ENCODE measurements at regions not wholly inside any gene's neighbourhood (a gene's known extent, or its start where the extent isn't known, plus 50 kb on each side); places are given as distances from the start of the nearest gene placed in this dataset.

GRCh38 chr2:128455721-128456050, 137.0 kb upstream of the HS6ST1 start:
- Mint-ChIP-seq H3K9me3 (peaks cover 20% of the 10 kb centered on the region), H3K27ac (no peak overlapping the region), H3K36me3 (peaks cover 2% of the 10 kb centered on the region), H3K27me3 (ENCODE audit: insufficient read depth, low read depth) (peaks cover 17% of the 10 kb centered on the region), H3K4me3 (no peak overlapping the region), H3K4me1 (peaks cover 22% of the 10 kb centered on the region)
- Histone ChIP-seq H3K4me1 (peaks cover under 1% of the 10 kb centered on the region), H3K4me3 (no peak overlapping the region), H3K9ac (no peak overlapping the region), H2AFZ (replicated peaks) (no peak overlapping the region), H3K36me3 (no peaks in the 10 kb centered on the region), H3K9me3 (ENCODE audit: low read depth) (no peaks in the 10 kb centered on the region), H3K4me2 (no peak overlapping the region), H3K27me3 (no peaks in the 10 kb centered on the region), H3K27ac (no peak overlapping the region), H3F3A (ENCODE audit: low read depth) (no peaks in the 10 kb centered on the region), H3K79me2 (ENCODE audit: low read depth) (no peaks in the 10 kb centered on the region), H4K20me1 (ENCODE audit: low read depth) (no peaks in the 10 kb centered on the region)
- no peak for DNase-seq (ENCODE audit: low spot score)
- TF ChIP-seq EZH2phosphoT487 (IDR thresholded peaks at IDR 0.05) = no peak
- no peak for TF ChIP-seq CTCF (IDR thresholded peaks at IDR 0.05)
- TF ChIP-seq EZH2 (IDR thresholded peaks at IDR 0.05) = no peak

- no peaks in the 10 kb centered on the region for H3K4me1 ChIP-seq
- no peaks in the 10 kb centered on the region for H3K36me3 ChIP-seq
- no peak overlapping the region for H3K4me3 ChIP-seq
- no peak for DNase-seq (ENCODE audit: low spot score)
- no peak overlapping the region for H3K4me2 ChIP-seq
- H3K79me2 ChIP-seq (ENCODE audit: low read depth) = no peaks in the 10 kb centered on the region
- Mint-ChIP-seq H3K4me1 (peaks cover 16% of the 10 kb centered on the region), H3K9me3 (peaks cover 26% of the 10 kb centered on the region), H3K27ac (no peak overlapping the region), H3K36me3 (peaks cover 2% of the 10 kb centered on the region), H3K4me3 (no peak overlapping the region), H3K27me3 (ENCODE audit: insufficient read depth, low read depth) (peaks cover 13% of the 10 kb centered on the region)
- no peak overlapping the region for H3K9ac ChIP-seq
- H4K20me1 ChIP-seq (ENCODE audit: low read depth) = no peaks in the 10 kb centered on the region
- H3K27me3 ChIP-seq = no peaks in the 10 kb centered on the region
- no peak for TF ChIP-seq CTCF (IDR thresholded peaks at IDR 0.05)
- no peak for TF ChIP-seq EZH2phosphoT487 (IDR thresholded peaks at IDR 0.05)
- no peak for TF ChIP-seq EZH2 (IDR thresholded peaks at IDR 0.05)
- H3F3A ChIP-seq (ENCODE audit: low read depth) = no peaks in the 10 kb centered on the region
- H2AFZ ChIP-seq (replicated peaks) = no peak overlapping the region
- H3K27ac ChIP-seq = no peak overlapping the region
- no peaks in the 10 kb centered on the region for H3K9me3 ChIP-seq (ENCODE audit: low read depth)
These were observed 137.6 kb upstream of the HS6ST1 start for GRCh38 chr2:128456281-128456680.

GRCh38 chr2:128457006-128457604, 138.4 kb upstream of the HS6ST1 start:
- DNase-seq (ENCODE audit: low spot score) = no peak
- no peak overlapping the region for H3K4me2 ChIP-seq
- no peaks in the 10 kb centered on the region for H3K36me3 ChIP-seq
- no peak overlapping the region for H3K4me3 ChIP-seq
- no peak overlapping the region for H3K9ac ChIP-seq
- H3K9me3 Mint-ChIP-seq = peaks cover 26% of the 10 kb centered on the region
- no peaks in the 10 kb centered on the region for H3K9me3 ChIP-seq (ENCODE audit: low read depth)
- H3K27ac ChIP-seq = no peak overlapping the region
- H3F3A ChIP-seq (ENCODE audit: low read depth) = no peaks in the 10 kb centered on the region
- H3K27me3 Mint-ChIP-seq (ENCODE audit: insufficient read depth, low read depth) = peaks cover 7% of the 10 kb centered on the region
- no peak for TF ChIP-seq CTCF (IDR thresholded peaks at IDR 0.05)
- no peak for TF ChIP-seq EZH2phosphoT487 (IDR thresholded peaks at IDR 0.05)
- H3K27me3 ChIP-seq = no peaks in the 10 kb centered on the region
- H3K79me2 ChIP-seq (ENCODE audit: low read depth) = no peaks in the 10 kb centered on the region
- H2AFZ ChIP-seq (replicated peaks) = no peak overlapping the region
- peaks cover under 1% of the 10 kb centered on the region for H3K36me3 Mint-ChIP-seq
- no peaks in the 10 kb centered on the region for H4K20me1 ChIP-seq (ENCODE audit: low read depth)
- H3K4me3 Mint-ChIP-seq = no peak overlapping the region
- peaks cover 10% of the 10 kb centered on the region for H3K4me1 Mint-ChIP-seq
- no peaks in the 10 kb centered on the region for H3K4me1 ChIP-seq
- H3K27ac Mint-ChIP-seq = peak overlapping the region; percentile 68

Data from neural progenitor cell (in vitro differentiated cells).